HL-60/S4 treated with phorbol 12-myristate 13-acetate at 8.2 ng/mL for 4 days and 3 days (cell line): ENCODE measurements at regions not wholly inside any gene's neighbourhood (a gene's known extent, or its start where the extent isn't known, plus 50 kb on each side); places are given as distances from the start of the nearest gene placed in this dataset.

Source experiments
- in situ Hi-C: fragments of 300-500 bp; cut with MboI; formaldehyde crosslinking; loops from 2 replicates; pipeline ENCODE4 v1.15.0; 2022; ENCODE audit warnings: low sequenced_read_pairs

DNA sequence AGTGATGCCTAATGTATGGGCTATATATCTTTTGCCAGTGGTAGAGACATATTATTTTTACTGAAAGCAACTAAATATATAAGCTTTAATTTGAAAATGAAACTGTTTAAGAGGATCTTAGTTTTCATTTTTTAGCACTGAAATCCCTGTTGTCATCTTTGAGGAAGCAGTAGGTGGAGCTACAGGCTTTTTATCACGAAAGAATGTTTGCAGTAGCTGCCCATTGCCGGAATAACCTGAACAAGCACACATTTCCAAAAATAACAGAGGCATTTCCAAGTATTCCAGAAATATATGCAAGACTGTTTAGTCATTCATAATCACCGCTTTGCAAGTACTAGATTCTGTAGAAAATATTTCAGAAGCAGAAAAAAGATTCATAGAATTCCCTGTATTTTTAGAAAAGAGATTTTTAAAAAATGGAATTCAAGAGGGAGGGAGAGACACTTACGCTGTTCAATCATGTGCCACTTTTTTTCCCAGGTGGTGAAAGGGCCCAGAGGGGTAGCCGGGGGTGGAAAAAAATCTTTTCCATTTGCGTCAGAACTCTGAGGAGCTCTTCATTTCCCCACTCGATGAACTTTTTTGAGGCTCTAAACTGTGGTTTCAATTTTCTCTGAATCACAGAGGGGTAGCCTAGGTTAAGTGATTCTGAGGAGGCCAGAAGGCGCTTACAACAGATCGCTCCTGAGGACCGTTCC, 142.5 kb upstream of the FERMT1 start:
- in situ Hi-C loops = no loop called here

DNA sequence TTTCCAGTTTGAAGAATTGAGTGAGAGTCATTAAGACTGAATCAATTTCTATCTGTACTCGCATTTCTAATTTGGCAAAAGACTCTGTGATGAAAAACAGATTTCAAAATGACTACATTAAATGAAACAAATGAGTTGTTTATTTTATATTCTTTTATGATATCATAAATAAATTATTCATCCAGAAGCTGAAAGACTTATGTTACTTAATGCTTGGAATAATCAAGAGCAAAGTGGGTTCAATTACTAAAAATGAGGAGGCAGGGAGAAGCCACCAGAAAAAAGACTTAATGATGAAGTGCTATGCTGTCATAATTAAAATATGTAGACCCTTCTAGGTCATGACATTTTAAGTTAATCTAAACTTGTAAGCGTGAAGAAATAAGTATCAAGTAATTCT, 130.6 kb upstream of the FERMT1 start:
- in situ Hi-C loops = no loop called here

DNA sequence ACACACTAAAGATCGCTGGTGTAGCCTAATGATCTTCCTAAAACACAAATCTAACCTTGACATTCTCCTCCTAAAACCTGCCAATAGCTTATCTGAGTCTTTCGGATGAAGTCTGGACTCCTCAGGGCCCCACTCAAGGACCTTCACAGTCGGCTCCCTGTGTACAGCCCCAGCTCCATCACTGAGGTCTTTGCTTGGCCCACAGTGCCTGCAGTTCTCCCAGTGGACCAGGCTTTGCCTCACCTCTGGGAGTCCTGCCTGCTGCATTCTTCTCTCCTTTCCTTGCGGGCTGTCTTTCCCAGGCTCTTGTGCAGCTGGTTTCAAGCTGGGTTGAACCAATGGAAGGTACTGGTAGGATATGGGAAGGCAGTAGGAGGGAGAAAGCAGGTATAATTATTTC, 122.6 kb upstream of the FERMT1 start:
- in situ Hi-C loops = no loop called here

DNA sequence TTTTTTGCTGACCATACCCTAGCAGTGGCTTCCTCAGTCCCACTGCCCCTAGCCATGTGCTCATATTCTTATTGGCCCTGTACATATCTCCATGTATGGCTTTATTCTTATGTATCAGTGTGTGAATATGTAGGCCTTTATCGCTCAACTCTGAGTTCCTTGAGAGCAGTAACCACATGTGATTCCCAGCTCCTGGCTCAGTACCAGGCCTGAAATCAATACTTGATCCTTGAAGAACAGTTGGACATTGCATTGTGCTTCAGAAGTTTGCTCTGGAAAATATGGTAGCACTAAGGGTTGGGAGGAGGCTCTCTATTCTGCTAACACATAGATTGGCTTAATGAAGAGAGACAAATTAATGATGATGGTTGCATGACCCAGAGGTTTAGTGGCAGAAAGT, 118.8 kb upstream of the FERMT1 start:
- in situ Hi-C loops = no loop called here

DNA sequence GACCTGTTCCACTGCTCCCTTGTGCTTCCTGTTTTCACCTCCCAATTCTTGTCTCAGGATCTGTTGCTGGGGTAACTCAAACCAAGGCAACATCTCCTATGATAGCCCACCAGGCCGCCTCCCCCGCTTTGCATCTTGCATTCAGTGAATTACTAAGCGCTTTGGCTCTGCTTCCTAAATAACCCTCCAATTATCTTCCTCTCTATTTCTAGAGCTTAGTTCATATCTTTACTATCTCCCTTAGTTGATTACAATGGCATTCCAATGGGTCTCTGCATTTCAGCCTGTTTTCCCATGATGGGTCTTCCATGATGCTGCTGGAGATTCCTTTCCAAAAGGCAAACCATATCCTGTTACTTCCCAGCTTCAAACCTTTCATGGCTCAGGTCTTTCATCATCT, 117.2 kb upstream of the FERMT1 start:
- in situ Hi-C loops = no loop called here

DNA sequence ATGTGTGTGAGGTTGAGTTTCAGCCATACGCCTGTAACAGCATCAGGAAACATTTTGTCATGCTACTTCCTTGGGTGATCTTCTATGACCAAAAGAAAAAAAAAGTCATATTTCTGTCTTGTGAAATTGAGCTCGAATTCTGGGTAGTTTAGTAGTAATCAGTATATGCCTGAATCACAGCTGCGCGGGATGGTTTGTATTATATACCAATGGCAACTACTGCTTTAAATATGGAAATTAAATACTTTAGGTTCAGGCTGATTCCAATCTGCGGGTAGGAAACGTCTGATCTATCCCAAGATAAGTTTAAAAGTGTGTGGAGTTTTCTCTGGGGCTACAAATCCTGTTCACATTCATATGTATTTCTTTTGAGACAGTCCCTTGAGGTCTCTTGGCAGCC, 115.6 kb upstream of the FERMT1 start:
- in situ Hi-C loops = no loop called here

DNA sequence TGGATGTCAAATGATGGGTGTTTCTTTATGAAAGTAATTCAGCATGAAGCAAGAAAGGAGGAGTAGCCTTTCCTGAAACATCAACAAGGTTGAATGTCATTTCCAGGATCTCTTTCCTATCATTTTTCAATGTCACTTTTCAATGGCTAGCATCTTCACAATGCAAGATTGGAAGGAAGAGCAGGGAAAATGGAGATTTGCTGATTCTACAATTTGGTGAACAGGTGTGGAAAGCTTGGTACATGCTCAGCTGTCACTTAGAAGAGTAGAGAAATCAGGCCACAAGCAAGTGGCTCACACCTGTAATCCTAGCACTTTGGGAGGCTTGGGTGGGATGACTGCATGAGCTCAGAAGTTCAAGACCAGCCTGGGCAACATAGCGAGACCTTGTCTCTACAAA, 112.7 kb upstream of the FERMT1 start:
- in situ Hi-C loops = no loop called here

DNA sequence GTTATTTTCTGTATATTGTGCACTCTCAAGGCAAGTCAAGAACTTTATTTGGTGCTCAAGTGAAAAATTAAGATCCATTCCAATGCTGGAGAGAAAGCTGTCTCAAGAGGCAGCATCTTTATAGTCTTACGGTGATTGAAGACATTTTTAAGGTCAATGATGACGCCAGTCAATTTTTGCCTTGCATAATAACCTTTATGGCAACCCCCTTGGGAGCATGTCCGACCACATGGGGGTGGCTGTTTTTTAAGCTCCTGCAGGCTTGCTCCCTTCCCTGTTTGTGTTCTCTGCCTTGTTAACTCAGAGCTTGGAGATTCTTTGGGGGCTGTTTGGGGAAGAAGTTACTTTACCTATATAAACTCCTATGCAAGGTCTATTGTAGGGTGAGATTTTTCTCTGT, 109.6 kb upstream of the FERMT1 start:
- in situ Hi-C loops = no loop called here

DNA sequence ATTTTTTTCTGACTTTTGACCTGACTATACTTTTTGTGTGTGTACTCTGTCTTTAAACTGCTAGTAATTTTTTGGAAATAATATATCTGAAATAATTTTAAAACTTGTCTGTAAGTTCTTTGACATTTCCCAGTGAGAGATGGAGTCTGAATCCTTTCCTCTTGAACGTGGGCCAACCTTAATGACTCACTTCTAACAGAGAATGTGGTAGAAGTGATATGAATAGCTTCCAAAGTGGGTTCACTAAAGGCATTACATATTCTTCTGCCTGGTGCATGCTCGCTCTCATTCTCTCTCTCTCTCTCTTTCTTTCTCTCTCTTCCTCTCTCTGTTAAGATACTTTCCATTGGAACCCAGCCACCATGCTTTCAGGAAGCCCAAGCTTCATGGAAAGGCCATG, 108.7 kb upstream of the FERMT1 start:
- in situ Hi-C loops = no loop called here

DNA sequence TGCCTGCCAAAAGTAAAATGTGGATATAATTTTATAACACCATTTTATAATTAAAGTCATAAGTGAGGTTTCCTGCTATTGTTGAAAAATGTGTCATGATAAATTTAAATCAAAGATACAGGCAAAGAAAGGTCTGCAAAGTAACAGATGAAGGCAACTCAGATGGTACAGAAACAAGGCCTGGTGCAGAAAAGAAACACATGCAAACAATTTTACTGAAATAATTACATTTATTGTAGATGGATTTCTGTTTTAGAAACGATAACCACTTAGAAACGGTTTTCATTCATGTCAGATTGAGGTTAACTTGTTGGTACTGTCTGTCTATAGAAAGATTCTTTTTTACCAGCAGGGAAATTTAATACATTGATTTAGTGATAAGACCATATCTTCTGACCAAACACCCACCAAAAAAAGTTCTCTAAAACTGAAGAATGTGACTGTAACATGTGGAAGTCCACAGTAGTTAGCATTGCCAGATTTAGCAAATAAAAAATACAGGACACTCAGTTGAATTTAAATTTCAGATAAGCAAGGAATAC, 105.5 kb upstream of the FERMT1 start:
- in situ Hi-C loops = no loop called here

DNA sequence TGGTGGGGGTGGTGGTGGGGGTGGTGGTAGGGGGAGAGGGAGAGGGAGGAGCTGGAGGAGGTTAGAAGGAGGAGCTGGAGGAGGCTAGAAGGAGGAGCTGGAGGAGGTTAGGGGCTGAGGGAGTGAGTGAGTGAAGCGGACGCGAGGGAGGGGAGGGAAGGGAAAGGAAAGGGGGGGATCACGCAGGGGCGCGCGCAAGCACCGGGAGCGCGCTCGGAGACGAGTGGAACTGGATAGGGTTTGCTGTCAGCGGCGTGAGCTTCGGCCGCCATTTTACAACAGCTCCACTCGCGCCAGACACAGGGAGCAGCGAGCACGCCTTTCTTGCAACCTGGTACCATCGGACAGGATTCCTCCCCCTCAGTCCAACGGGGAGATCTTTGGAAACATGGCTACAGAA, 90.5 kb upstream of the FERMT1 start:
- in situ Hi-C loops = no loop called here

DNA sequence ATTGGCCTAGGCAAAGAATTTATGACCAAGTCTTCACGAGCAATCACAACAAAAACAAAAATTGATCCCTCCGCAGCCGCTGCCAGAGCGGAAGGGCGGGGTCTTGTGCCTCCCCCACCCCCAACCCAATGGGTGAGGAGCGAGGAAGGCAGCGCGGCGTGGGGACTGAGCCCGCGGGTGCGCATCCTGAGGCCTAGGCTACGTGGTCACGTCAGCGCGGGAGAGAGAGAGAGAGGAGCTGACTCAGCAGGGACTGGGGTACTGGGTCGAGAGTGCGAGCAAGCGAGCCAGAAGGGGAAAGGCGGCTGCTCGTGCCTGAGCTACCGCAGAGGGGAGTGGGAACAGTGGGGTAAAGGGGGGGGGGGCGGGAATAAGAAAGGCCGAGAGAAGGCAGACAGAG, 90.1 kb upstream of the FERMT1 start:
- in situ Hi-C loops = no loop called here

DNA sequence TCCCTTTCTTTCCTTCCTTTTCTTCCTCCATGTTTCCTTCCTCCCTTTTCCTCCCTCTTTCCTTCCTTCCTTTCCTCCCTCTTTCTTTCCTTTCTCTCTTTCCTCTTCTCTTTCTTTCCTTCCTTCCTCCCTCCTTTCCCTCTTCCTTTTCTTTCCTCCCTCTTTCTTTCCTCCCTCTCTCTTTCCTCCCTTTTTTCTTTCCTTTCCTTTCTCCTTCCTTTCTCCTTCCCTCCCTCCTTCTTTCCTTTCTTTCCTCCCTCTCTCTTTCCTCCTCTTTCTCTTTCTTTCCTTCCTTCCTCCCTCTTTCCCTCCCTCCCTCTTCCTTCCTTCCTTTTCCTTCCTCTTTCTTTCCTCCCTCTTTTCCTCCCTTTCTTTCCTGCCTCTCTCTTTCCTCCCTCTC, 86.3 kb upstream of the FERMT1 start:
- in situ Hi-C loops = no loop called here

DNA sequence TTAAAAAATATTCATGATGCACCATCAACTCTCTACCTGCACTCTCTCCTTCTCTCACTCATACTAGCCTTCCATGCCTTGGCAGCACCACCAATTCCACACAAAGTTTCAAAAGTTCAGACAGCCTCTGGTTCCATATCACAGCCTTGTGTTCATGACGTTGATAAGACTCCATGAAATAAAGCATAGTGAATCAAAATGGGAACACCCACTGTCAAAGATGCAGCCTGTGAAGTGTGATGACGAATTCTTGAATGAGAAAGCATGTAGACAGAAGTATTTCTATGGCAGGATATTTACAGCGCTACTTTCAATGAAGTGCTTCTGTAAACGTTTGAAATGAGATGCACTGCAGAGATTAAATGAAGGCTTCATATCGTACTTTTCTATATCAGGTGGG, 77.3 kb upstream of the FERMT1 start:
- in situ Hi-C loops = no loop called here

DNA sequence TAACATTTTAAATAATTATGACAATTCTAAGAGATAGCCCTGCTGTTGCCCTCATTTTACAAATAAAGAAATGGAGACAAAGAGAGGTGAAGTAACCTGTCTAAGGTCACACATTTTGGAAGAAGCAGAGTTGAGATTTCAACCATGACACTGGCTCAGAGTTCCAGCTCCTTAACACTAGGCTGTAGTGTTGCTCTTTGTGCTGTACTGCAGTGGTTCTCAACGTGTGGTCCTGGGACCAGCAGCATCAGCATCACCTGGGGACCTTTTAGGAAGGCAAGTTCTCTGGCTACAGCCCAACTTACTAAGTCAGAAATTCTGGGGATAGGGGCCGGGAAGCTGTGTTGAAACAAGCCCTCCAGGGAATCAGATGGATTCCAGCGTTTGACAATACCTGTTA, 62.4 kb upstream of the FERMT1 start:
- in situ Hi-C loops = no loop called here

DNA sequence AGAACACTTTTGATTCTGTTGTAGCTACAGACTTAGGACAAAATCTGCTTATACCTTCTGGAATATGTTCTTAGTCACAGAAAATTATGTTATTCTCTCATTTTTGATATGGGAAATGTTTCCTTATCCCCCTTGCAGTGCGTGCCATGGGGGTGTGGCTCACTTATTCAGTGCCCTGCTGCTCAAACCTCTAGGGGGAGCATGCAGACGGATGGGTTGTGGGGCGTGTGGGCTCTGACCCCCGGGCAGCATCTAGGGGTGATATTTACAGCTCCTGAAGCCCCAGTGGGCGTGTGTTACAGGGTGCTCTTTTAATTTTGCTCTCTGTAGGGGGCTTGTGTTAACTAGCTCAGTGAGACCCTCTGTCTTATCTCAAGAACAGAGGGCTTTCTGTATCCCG, 61.3 kb upstream of the FERMT1 start:
- in situ Hi-C loops = no loop called here

DNA sequence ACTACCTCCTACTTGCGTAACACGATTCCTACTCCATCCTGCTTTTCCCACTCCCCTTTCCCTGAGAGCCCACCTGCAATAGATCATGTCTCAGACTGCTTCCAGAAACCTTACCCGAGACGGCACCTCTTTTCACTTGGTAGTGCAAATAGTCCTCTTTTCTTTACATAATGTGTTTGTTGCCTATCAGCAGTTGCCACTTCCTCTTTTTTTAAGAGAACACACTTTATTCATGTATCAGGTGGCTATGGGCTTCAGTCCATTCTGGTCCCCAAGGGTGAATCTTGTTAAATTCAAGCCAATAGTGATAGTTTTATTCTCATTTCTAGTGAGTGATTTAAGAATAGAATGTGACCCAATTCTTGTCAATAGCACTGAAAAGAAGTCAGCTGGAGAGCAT, 57.7 kb upstream of the FERMT1 start:
- in situ Hi-C loops = no loop called here

DNA sequence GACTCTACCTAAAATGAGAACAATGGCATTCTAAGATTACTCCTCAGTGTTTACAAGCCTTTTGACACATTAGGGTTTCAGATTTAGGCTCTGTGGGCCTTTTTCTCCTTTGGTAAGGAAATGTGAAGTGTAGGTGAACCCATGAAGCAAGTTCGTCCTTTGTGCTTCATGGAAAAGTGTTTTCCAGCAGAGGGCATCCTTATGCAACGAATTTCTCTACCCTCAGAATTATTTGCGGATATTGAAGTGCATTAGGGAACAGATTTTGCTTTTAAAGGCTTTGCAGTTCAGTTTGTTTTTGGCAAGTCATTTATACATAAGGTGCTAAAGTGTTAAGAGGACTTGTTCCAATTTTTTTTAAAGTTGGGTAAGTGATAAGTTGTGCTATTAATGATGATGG, 55.7 kb upstream of the FERMT1 start:
- in situ Hi-C loops = no loop called here

DNA sequence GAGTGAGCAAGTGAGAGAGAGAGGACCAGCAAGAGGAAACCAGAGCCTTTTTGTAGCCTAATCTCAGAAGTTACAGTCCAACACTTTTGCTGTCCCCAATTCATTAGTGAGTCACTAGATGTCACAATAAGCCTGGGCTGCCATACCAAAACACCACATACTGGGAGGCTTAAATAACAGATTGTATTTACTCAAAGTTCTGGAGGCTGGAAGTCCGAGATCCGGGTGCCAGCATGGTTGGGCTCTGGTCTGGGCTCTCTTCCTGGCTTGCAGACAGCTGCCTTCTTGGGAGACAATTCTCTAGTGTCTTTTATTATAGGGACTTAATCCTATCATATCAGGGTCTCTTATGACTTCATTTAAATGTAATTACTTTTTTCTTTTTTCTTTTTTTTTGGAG, 50.7 kb upstream of the FERMT1 start:
- in situ Hi-C loops = no loop called here
